ENCODE measurements at regions not wholly inside any gene's neighbourhood (a gene's known extent, or its start where the extent isn't known, plus 50 kb on each side); places are given as distances from the start of the nearest gene placed in this dataset.

DNA sequence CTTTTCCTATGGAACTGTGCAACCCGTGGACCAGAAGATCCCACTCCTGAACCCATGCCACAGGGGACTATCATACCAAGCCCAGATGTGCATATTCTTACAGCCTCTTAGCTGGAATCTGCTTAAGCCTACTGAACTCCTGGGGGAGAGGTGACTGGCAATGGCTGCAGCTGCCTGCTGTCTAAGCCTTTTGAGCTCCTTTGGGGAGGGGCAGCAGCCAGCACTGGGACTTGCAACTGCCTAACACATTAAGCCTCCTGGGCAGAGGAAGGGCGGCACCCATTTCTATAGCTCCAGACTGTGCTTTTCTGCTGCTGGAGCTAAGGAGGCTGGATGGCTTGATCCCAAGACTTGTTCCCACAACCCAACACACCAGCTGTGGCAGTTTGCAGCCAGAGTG lies 117.9 kb upstream of the VEGFC start:
- TF ChIP-seq, protein P1, sequence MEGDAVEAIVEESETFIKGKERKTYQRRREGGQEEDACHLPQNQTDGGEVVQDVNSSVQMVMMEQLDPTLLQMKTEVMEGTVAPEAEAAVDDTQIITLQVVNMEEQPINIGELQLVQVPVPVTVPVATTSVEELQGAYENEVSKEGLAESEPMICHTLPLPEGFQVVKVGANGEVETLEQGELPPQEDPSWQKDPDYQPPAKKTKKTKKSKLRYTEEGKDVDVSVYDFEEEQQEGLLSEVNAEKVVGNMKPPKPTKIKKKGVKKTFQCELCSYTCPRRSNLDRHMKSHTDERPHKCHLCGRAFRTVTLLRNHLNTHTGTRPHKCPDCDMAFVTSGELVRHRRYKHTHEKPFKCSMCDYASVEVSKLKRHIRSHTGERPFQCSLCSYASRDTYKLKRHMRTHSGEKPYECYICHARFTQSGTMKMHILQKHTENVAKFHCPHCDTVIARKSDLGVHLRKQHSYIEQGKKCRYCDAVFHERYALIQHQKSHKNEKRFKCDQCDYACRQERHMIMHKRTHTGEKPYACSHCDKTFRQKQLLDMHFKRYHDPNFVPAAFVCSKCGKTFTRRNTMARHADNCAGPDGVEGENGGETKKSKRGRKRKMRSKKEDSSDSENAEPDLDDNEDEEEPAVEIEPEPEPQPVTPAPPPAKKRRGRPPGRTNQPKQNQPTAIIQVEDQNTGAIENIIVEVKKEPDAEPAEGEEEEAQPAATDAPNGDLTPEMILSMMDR (IDR thresholded peaks at IDR 0.05): no peak
- no peak for TF ChIP-seq POLR2A (IDR thresholded peaks at IDR 0.05)
